ENCODE measurements at regions not wholly inside any gene's neighbourhood (a gene's known extent, or its start where the extent isn't known, plus 50 kb on each side); places are given as distances from the start of the nearest gene placed in this dataset.

DNA sequence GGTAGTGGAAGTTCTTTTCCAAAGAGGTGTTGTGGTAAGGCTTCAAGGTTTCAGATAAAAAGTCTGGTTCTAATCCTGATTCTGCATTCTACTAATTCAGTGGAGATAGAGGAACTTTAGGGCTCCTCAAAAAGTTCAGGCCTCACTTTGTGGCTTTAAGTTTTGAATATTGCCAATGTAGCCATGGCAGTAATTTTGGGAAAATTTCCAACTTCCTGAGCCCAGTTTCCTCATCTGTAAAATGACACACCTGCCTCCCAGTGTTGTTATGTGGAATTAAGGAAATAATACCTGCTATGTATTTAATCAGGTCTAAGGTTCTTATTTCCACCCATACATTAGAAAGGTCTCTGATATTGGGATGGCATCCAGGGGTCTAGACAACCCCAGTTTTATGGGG, 147.6 kb upstream of the ITGA6 start:
- TF ChIP-seq, protein P1, sequence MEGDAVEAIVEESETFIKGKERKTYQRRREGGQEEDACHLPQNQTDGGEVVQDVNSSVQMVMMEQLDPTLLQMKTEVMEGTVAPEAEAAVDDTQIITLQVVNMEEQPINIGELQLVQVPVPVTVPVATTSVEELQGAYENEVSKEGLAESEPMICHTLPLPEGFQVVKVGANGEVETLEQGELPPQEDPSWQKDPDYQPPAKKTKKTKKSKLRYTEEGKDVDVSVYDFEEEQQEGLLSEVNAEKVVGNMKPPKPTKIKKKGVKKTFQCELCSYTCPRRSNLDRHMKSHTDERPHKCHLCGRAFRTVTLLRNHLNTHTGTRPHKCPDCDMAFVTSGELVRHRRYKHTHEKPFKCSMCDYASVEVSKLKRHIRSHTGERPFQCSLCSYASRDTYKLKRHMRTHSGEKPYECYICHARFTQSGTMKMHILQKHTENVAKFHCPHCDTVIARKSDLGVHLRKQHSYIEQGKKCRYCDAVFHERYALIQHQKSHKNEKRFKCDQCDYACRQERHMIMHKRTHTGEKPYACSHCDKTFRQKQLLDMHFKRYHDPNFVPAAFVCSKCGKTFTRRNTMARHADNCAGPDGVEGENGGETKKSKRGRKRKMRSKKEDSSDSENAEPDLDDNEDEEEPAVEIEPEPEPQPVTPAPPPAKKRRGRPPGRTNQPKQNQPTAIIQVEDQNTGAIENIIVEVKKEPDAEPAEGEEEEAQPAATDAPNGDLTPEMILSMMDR (IDR thresholded peaks at IDR 0.05; ENCODE audit: low read depth, low read length) = no peak
- in situ Hi-C loops (cut with HindIII; ENCODE audit: low sequenced_read_pairs) = no loop called here
- no peak overlapping the region for H3K4me3 ChIP-seq (ENCODE audit: low read depth, low read length)
- no peak for DNase-seq (ENCODE audit: low read depth, low spot score)

DNA sequence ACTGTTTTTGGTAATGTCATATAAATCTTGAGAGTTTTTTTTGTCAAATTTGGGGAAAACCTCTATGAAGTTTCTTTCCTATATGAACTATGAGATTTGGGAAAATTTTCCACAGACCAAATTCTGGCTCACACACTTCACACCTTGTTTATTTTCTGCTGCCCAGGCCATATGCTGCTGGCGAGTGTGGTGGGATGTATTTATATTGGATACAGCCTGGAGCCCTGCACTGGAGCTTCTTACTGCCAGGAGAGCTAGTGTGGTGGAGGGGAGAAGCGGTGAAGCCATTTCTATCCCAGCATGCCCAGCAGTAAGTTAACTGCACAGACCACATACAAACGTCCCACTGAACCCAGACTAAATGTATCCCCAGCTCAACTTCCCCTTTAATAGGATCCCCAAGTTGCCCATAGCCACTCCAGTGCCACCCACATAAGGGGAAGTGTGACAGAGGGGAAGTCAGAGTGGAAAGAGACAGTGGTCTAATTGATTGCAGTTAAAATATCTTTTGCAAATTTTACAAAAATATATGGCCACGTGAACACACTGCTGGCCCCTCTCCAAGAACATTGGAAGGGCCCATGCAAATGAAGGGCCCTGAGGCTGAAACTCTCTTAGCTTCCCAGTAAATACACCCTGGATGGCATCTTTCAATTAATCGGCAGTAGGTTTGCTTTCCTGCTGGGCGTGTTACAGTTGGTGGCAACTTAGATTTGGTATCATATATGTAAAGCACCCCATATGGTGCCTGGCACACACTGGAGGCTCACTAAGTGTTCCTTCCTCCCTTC, 146.6 kb upstream of the ITGA6 start:
- in situ Hi-C loops (cut with HindIII; ENCODE audit: low sequenced_read_pairs) = no loop called here
- no peak overlapping the region for H3K4me3 ChIP-seq (ENCODE audit: low read depth, low read length)
- DNase-seq (ENCODE audit: low read depth, low spot score) = no peak
- TF ChIP-seq, protein P1 (IDR thresholded peaks at IDR 0.05; ENCODE audit: low read depth, low read length) = no peak

DNA sequence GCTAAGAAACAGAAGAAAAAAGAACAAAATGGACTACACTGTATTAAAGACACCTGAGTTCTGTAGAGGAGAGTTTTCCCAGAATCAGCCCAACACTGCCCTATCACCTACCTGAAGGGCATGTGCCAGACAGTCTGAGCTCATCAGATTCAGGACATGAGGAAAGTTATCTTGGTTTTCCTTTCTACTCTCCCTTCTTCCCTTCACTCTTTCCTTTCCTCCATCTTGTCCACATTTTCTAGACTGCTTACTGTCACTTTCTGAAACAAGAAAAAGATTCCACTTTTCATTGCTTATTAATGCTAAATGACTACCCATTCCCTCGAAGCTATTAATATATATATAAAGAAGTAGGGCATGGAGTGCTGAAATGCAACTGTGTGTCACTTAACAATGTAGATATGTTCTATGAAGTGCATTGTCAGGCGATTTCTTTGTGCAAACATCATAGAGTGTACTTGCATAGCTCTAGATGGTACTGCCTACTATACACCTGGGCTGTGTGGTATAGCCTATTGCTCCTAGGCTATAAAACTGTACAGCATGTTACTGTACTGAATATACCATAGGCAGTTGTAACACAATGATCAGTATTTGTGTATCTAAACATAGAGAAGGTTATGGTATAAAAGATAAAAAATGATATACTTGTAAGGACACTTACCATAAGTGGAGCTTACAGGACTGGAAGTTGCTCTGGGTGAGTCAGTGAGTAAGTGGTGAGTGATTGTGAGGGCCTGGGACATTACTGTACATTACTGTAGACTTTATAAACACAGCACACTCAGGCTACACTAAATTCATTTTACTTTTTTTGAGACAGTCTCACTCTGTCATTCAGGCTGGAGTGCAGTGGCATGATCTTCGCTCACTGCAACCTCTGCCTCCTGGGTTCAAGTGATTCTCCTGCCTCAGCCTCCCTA, 145.5 kb upstream of the ITGA6 start:
- TF ChIP-seq, protein P1 (IDR thresholded peaks at IDR 0.05; ENCODE audit: low read depth, low read length) = no peak
- no peak overlapping the region for H3K4me3 ChIP-seq (ENCODE audit: low read depth, low read length)
- in situ Hi-C loops (cut with HindIII; ENCODE audit: low sequenced_read_pairs) = no loop called here
- peak; percentile 69 for DNase-seq (ENCODE audit: low read depth, low spot score)

DNA sequence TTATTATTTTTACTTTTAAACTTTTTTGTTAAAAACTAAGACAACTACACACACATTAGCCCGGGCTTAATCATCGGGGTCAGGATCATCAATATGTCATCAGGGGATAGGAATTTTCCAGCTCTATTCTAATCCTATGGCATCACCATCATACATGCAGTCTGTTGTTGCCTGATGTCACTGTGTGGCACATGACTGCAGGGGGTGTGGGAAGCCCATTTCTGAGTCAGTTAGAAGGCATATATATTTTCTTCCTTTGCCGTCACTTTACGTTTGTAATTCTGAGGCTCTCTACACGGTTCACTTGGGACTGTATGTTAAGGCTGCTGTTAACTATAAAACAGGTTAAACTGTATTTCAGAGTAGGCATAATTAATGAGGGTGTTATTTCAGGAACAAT, 144.4 kb upstream of the ITGA6 start:
- DNase-seq (ENCODE audit: low read depth, low spot score) = peak; percentile 91
- TF ChIP-seq, protein P1 (IDR thresholded peaks at IDR 0.05; ENCODE audit: low read depth, low read length) = no peak
- in situ Hi-C loops (cut with HindIII; ENCODE audit: low sequenced_read_pairs) = no loop called here
- H3K4me3 ChIP-seq (ENCODE audit: low read depth, low read length) = no peak overlapping the region

DNA sequence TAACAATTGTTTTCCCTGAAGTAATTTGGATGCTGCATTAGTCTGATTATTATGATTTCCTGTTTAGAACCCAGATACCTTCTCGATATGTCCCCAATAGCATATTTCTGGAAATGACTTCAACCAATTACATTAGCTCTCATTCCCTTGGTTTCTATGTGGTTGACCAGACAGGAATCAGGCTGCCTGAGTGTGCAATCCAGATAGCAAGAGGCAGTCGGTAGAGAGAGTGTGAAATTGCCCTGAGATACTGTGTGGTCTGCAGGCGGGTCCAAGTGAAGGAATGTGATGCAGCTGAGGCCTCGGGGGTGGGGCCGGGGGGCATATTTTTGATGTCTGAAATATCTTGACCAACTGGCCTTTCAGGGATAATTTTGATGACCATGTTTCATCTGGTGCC, 143.9 kb upstream of the ITGA6 start:
- TF ChIP-seq, protein P1 (IDR thresholded peaks at IDR 0.05; ENCODE audit: low read depth, low read length) = no peak
- H3K4me3 ChIP-seq (ENCODE audit: low read depth, low read length) = no peak overlapping the region
- in situ Hi-C loops (cut with HindIII; ENCODE audit: low sequenced_read_pairs) = no loop called here
- peak; percentile 54 for DNase-seq (ENCODE audit: low read depth, low spot score)

DNA sequence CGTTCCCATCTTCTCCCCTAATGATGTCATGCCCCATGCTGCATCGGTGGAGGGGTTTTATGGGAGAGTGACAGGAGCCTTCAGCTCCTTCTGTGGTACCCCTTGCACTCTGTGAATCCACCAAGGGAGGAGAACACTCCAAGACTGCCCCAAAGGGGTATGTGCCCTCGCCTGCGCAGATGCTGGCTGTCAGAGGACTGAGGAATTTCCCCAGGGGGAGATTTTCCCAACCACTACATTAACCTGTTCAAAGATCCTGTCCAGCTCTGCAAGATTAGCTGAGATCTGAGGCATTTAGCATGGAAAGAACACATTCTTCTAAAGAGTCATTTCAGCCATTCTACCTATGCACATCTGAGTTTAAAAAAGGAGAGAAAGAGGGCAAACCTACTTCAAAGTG, 143.2 kb upstream of the ITGA6 start:
- no peak for DNase-seq (ENCODE audit: low read depth, low spot score)
- in situ Hi-C loops (cut with HindIII; ENCODE audit: low sequenced_read_pairs) = no loop called here
- TF ChIP-seq, protein P1 (IDR thresholded peaks at IDR 0.05; ENCODE audit: low read depth, low read length) = no peak
- H3K4me3 ChIP-seq (ENCODE audit: low read depth, low read length) = no peak overlapping the region
